ENCODE measurements at regions not wholly inside any gene's neighbourhood (a gene's known extent, or its start where the extent isn't known, plus 50 kb on each side); places are given as distances from the start of the nearest gene placed in this dataset.

DNA sequence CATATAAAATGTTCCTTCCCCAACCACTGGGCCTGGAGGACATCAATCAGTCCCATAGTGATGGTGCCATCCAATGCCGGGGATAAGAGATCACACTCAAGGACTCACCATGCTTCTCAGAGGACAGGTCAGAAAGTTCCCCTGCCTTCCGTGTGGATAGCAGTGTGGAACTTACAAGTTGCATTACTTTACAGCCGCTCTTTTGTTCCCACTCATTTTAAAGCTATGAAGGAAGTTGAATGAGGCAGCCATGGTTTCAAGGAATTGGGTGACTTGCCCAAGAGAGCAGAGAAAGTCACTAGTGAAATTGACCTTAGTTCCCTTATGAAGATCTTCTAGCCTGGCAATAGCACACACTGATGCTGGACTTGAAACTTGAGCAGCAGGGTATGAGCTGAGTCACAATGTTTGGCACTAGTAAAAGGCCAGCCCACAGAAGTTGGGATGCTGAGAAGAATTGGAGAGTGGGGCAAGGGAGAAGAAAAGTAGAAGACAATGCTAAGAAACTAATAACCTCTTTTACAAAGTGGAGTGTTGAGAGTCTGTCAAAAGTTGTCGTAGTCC is 78.7 kb downstream of the CXCL12 start:
- TF ChIP-seq, protein P1, sequence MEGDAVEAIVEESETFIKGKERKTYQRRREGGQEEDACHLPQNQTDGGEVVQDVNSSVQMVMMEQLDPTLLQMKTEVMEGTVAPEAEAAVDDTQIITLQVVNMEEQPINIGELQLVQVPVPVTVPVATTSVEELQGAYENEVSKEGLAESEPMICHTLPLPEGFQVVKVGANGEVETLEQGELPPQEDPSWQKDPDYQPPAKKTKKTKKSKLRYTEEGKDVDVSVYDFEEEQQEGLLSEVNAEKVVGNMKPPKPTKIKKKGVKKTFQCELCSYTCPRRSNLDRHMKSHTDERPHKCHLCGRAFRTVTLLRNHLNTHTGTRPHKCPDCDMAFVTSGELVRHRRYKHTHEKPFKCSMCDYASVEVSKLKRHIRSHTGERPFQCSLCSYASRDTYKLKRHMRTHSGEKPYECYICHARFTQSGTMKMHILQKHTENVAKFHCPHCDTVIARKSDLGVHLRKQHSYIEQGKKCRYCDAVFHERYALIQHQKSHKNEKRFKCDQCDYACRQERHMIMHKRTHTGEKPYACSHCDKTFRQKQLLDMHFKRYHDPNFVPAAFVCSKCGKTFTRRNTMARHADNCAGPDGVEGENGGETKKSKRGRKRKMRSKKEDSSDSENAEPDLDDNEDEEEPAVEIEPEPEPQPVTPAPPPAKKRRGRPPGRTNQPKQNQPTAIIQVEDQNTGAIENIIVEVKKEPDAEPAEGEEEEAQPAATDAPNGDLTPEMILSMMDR (IDR thresholded peaks at IDR 0.05; ENCODE audit: insufficient read depth, low read depth, low read length, missing control alignments): no peak
- no peak overlapping the region for H3K4me3 ChIP-seq (ENCODE audit: low read length)
- no peak for DNase-seq (ENCODE audit: low read depth)

DNA sequence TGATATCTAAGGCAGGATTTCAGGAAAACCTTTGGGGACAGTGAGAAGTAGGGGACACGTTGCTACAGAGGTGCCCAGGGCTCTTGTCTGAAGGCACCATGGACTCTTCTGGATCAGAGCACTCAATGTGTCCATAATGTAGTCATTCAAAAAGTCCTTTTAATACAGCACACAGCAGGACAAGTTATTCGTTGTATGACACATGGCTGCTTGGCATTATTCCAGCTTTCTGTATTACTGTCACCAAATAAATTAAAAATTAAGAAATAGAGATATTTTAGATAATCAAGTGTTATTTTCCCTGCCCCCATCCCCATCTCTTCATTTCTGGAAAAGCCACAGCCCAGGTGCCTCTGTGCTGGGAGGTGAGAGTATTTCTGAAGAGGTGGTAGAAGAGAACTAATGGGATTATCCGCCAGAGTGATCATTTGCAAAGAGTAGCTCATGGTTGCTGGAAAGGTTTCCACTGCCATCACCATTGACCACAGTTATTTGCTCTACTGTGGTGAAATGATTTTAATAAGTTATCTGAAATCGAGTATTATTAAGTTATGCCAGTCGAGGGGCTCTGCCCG is 83.0 kb downstream of the CXCL12 start:
- no peak for DNase-seq (ENCODE audit: low read depth)
- no peak overlapping the region for H3K4me3 ChIP-seq (ENCODE audit: low read length)
- TF ChIP-seq, protein P1 (IDR thresholded peaks at IDR 0.05; ENCODE audit: insufficient read depth, low read depth, low read length, missing control alignments): no peak

DNA sequence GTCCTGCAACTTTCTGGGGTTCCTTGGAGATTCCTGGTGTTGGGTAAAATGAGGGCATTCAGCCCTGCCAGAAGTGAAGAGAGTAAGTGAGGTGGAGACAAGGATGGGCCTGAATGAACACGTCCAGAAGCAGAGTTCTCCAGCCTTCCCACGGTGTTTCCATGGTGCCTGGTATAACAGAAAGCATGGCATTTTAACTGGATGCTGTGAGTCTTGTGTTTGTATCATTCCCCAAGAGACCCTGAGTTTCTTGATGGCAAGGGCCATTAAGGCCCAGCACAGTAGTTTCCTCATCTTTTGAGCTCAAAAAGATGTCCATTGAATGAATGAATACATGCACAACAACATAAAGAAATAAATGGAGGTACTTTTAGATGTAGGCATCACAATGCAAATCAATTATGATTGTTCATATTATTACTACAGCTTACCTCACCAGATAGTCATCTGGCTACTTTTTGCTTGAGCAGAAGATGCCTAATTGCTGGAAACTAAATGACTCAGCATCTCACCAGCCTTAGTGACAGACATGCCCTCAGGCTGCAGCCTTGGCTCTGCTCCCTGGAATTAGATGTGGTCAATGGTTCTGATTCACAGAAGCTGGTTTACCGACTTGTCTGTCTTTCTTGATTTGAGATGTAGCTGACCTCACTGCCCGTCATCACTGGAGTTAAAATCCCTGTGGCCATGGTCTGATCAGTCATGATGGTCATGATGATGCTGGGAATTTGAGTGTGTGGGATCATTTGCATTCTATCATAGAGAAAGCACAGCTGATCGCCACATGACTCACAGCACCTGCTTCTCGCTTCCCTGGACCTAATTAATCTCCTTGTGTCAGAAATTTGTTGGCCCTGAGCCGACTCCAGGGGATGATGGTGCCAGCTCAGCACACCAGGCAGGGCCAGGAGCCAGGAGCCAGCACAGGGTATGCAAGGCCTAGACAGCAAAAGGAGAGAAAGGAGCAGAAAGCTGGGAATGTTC is 83.9 kb downstream of the CXCL12 start:
- TF ChIP-seq, protein P1 (IDR thresholded peaks at IDR 0.05; ENCODE audit: insufficient read depth, low read depth, low read length, missing control alignments): no peak
- H3K4me3 ChIP-seq (ENCODE audit: low read length): no peak overlapping the region
- peak; percentile 71 for DNase-seq (ENCODE audit: low read depth)

DNA sequence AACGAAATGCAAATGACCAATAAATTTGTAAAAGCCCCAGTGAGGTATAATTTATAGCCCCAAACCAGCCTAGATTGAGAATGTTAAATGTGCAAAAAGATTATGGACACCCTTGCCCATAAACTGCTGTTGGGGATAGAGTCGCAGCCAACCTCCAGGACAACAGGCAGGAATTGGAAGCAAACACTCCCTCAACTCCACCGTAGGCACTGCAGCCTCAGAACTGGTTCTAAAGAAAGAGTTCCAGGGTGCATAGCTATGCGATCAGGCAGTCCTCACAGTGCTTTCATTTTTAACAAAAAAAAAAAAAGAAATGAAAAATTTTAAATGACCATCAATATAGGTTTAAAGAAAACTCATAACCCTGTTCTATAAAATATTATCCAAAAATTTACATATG is 86.2 kb downstream of the CXCL12 start:
- H3K4me3 ChIP-seq (ENCODE audit: low read length): no peak overlapping the region
- TF ChIP-seq, protein P1 (IDR thresholded peaks at IDR 0.05; ENCODE audit: insufficient read depth, low read depth, low read length, missing control alignments): no peak
- DNase-seq (ENCODE audit: low read depth): no peak

DNA sequence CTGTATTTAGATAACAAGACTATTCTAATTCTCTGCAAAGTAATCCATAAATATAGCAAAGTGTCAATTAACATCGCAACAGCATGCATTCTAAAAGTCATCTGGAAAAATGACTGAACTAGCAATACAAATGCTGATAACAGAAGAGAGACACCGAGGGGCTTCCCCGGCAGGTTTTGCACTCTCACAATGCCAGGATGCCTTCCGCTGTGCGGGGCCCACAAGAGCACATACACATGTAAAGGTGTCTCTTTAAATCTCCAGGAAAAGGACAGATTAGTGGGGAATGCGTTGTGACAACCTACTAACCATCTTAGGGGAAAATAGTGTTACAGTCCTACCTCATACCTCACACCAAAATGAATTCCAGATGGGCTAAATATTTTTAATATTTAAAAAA is 86.9 kb downstream of the CXCL12 start:
- H3K4me3 ChIP-seq (ENCODE audit: low read length): no peak overlapping the region
- TF ChIP-seq, protein P1 (IDR thresholded peaks at IDR 0.05; ENCODE audit: insufficient read depth, low read depth, low read length, missing control alignments): no peak
- no peak for DNase-seq (ENCODE audit: low read depth)

DNA sequence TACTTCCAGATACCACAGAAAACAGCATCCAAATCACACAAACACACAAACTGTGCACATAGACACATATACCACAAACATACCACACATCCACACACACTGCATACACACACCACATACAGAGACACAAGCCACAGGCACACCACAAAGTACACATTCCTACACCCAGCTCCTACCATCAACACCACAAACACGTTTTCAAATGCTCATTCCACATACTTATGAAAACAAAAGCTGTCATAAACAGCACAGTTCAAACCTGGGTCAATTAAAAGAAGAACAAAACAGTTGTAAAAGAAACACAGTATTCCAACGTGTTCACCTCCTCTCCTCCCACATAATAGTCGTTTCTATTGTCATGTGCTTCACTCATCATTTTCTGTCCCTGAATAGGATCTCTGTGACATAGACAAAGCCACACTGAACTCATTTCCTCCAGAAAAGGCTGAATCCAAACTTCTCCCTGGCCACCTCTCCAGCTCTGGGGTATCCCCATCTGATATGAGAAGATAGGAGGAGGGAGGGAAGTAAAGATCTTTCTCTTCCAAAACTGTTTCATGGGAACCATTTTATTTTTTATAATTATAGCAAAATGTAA is 89.2 kb downstream of the CXCL12 start:
- no peak for DNase-seq (ENCODE audit: low read depth)
- TF ChIP-seq, protein P1 (IDR thresholded peaks at IDR 0.05; ENCODE audit: insufficient read depth, low read depth, low read length, missing control alignments): no peak
- H3K4me3 ChIP-seq (ENCODE audit: low read length): no peak overlapping the region

Measured in epithelial cell of esophagus (primary cell).